A673 (cell line): ENCODE measurements at regions not wholly inside any gene's neighbourhood (a gene's known extent, or its start where the extent isn't known, plus 50 kb on each side); places are given as distances from the start of the nearest gene placed in this dataset.

Source experiments
- EZH2 ChIP-seq: fragments of 200-600 bp; sonication (generic); IDR thresholded peaks from 2 replicates; pipeline ENCODE4 v1.6.1; 2017; ENCODE audit warnings: borderline replicate concordance, low read depth, mild to moderate bottlenecking, mixed read lengths, antibody characterized with exemption, low read length; ENCODE audit not compliant: poor library complexity, severe bottlenecking
- TF ChIP-seq, protein P1 (sequence below): fragments of 300-800, 200-600 bp; sonication (generic); conservative IDR thresholded peaks from 2 replicates; pipeline ENCODE4 v1.5.1; 2017; ENCODE audit warnings: low read depth, mild to moderate bottlenecking, antibody characterized with exemption, low read length, moderate library complexity, mixed read lengths

- TF ChIP-seq, protein P1, sequence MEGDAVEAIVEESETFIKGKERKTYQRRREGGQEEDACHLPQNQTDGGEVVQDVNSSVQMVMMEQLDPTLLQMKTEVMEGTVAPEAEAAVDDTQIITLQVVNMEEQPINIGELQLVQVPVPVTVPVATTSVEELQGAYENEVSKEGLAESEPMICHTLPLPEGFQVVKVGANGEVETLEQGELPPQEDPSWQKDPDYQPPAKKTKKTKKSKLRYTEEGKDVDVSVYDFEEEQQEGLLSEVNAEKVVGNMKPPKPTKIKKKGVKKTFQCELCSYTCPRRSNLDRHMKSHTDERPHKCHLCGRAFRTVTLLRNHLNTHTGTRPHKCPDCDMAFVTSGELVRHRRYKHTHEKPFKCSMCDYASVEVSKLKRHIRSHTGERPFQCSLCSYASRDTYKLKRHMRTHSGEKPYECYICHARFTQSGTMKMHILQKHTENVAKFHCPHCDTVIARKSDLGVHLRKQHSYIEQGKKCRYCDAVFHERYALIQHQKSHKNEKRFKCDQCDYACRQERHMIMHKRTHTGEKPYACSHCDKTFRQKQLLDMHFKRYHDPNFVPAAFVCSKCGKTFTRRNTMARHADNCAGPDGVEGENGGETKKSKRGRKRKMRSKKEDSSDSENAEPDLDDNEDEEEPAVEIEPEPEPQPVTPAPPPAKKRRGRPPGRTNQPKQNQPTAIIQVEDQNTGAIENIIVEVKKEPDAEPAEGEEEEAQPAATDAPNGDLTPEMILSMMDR, result no peak
- TF ChIP-seq EZH2, result no peak
Observed at GRCh38 chr13:52906122-52906903, 57.9 kb upstream of the PCDH8 start.
